ENCODE measurements at regions not wholly inside any gene's neighbourhood (a gene's known extent, or its start where the extent isn't known, plus 50 kb on each side); places are given as distances from the start of the nearest gene placed in this dataset.

DNA sequence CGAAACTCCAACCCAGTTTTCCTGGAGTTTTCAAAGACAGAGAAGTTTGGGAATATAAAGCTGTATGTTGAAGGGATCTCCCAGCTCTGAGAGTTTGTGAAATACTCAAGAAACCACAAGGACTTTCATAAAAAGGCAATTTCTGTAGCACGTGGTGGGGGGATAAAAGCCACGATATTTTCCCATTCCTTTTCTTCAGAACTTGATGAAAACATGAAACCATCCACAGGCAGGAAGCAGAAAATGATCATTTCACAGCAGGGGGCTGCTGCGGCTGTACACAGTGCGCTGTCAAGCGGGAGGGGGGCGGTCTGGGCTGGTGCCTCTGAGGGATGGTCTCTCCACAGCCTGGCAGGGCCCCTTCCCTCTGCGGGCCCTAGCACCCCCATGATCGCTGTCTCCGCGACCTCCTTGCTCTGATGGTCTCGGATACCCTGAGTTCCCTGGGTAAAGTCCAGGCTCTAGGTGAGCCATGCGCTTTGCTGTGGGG, 423.2 kb downstream of the MN1 start:
- Histone ChIP-seq H3K9ac (ENCODE audit: low read depth, low read length) (no peak overlapping the region), H3K9me3 (ENCODE audit: control insufficient read depth, insufficient read depth, low read length) (no peaks in the 10 kb centered on the region), H3K4me3 (ENCODE audit: low read depth, low read length) (no peak overlapping the region), H3K27me3 (ENCODE audit: control insufficient read depth, insufficient read depth, low read length) (no peaks in the 10 kb centered on the region), H3K27ac (ENCODE audit: low read depth, low read length) (no peak overlapping the region), H3K4me1 (ENCODE audit: control insufficient read depth, insufficient read depth, low read length) (peaks cover 10% of the 10 kb centered on the region; the same call in 1 of the 2 replicates), H3K36me3 (ENCODE audit: control insufficient read depth, insufficient read depth, low read length) (no peaks in the 10 kb centered on the region)

GRCh38 chr22:27378995-27379394, 422.6 kb downstream of the MN1 start:
- no peaks in the 10 kb centered on the region for H3K9me3 ChIP-seq (ENCODE audit: control insufficient read depth, insufficient read depth, low read length)
- H3K27ac ChIP-seq (ENCODE audit: low read depth, low read length): no peak overlapping the region
- no peaks in the 10 kb centered on the region for H3K27me3 ChIP-seq (ENCODE audit: control insufficient read depth, insufficient read depth, low read length)
- H3K4me3 ChIP-seq (ENCODE audit: low read depth, low read length): no peak overlapping the region
- H3K36me3 ChIP-seq (ENCODE audit: control insufficient read depth, insufficient read depth, low read length): no peaks in the 10 kb centered on the region
- H3K9ac ChIP-seq (ENCODE audit: low read depth, low read length): no peak overlapping the region
- peaks cover 10% of the 10 kb centered on the region; the same call in 1 of the 2 replicates for H3K4me1 ChIP-seq (ENCODE audit: control insufficient read depth, insufficient read depth, low read length)

DNA sequence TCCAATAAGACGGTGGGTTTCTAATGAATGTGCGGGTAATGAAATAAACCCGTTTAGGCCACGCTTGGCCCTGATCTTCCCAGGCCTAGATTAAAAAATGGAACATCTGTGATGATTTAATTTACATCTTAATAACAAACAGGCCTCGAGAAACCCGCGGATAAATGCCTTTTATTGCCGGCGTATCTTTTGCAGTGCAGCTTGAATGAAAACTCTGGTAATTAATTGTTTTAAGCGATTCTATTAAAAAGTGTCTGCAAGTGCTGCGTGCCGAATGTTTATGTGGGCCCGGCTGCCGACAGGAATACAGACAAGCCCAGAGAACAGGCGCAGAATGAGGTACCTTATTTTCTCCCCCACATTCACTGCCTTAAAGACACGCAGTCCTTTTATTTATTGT, 420.7 kb downstream of the MN1 start:
- H3K4me3 ChIP-seq (ENCODE audit: low read depth, low read length): no peak overlapping the region
- H3K36me3 ChIP-seq (ENCODE audit: control insufficient read depth, insufficient read depth, low read length): no peaks in the 10 kb centered on the region
- no peak overlapping the region for H3K9ac ChIP-seq (ENCODE audit: low read depth, low read length)
- no peaks in the 10 kb centered on the region for H3K9me3 ChIP-seq (ENCODE audit: control insufficient read depth, insufficient read depth, low read length)
- no peaks in the 10 kb centered on the region for H3K27me3 ChIP-seq (ENCODE audit: control insufficient read depth, insufficient read depth, low read length)
- peaks cover 10% of the 10 kb centered on the region; the same call in 1 of the 2 replicates for H3K4me1 ChIP-seq (ENCODE audit: control insufficient read depth, insufficient read depth, low read length)
- H3K27ac ChIP-seq (ENCODE audit: low read depth, low read length): no peak overlapping the region

- Histone ChIP-seq H3K36me3 (ENCODE audit: control insufficient read depth, insufficient read depth, low read length) (no peaks in the 10 kb centered on the region), H3K27me3 (ENCODE audit: control insufficient read depth, insufficient read depth, low read length) (no peaks in the 10 kb centered on the region), H3K27ac (ENCODE audit: low read depth, low read length) (no peak overlapping the region), H3K4me1 (ENCODE audit: control insufficient read depth, insufficient read depth, low read length) (peaks cover 10% of the 10 kb centered on the region; the same call in 1 of the 2 replicates), H3K9ac (ENCODE audit: low read depth, low read length) (no peak overlapping the region), H3K4me3 (ENCODE audit: low read depth, low read length) (no peak overlapping the region), H3K9me3 (ENCODE audit: control insufficient read depth, insufficient read depth, low read length) (no peaks in the 10 kb centered on the region)
These were observed 420.0 kb downstream of the MN1 start for GRCh38 chr22:27381552-27381951.

DNA sequence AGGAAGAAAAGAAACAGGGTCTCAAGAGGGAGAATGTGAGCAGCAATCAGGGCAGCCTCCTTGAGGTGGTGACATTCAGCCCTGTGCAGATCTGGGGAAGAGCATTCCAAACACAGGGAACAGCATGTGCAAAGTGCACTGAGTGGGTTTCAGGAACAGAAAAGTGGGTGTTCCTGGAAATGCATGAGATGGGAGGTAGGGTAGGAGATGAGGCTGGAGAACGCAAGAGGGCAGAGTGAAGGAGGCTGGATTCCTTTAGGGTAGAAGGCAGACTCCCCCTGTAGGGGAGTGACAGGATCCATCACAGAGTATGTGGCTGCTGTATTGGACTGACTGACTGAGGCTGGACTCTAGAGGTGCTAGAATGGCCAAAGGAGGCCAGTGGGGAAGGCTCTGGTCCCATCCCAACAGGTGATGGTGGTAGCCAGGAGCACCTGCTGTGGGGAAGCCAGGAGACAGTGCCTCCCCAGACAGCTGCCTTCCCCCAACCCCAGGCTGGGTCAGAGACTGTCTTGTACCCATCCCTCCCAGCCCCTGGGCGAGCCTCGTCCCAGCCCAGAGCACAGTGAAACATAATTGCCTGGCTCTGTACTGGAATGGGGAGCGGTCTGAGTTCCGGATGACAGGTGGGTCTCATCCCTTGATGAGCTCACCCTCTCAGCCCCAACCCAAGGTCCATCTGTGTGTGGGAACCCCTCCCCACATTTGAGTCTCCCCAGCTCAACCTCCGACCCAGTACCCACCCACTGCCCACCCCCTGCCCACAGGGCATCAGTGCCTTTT, 419.4 kb downstream of the MN1 start:
- no peak overlapping the region for H3K4me3 ChIP-seq (ENCODE audit: low read depth, low read length)
- H3K4me1 ChIP-seq (ENCODE audit: control insufficient read depth, insufficient read depth, low read length): peaks cover 10% of the 10 kb centered on the region; the same call in 1 of the 2 replicates
- no peaks in the 10 kb centered on the region for H3K27me3 ChIP-seq (ENCODE audit: control insufficient read depth, insufficient read depth, low read length)
- no peaks in the 10 kb centered on the region for H3K9me3 ChIP-seq (ENCODE audit: control insufficient read depth, insufficient read depth, low read length)
- H3K36me3 ChIP-seq (ENCODE audit: control insufficient read depth, insufficient read depth, low read length): no peaks in the 10 kb centered on the region
- H3K27ac ChIP-seq (ENCODE audit: low read depth, low read length): no peak overlapping the region
- no peak overlapping the region for H3K9ac ChIP-seq (ENCODE audit: low read depth, low read length)

GRCh38 chr22:27382947-27383346, 418.6 kb downstream of the MN1 start:
- peaks cover 8% of the 10 kb centered on the region; the same call in 1 of the 2 replicates for H3K4me1 ChIP-seq (ENCODE audit: control insufficient read depth, insufficient read depth, low read length)
- no peak overlapping the region for H3K9ac ChIP-seq (ENCODE audit: low read depth, low read length)
- no peaks in the 10 kb centered on the region for H3K27me3 ChIP-seq (ENCODE audit: control insufficient read depth, insufficient read depth, low read length)
- H3K36me3 ChIP-seq (ENCODE audit: control insufficient read depth, insufficient read depth, low read length): no peaks in the 10 kb centered on the region
- no peak overlapping the region for H3K27ac ChIP-seq (ENCODE audit: low read depth, low read length)
- no peak overlapping the region for H3K4me3 ChIP-seq (ENCODE audit: low read depth, low read length)
- H3K9me3 ChIP-seq (ENCODE audit: control insufficient read depth, insufficient read depth, low read length): no peaks in the 10 kb centered on the region

DNA sequence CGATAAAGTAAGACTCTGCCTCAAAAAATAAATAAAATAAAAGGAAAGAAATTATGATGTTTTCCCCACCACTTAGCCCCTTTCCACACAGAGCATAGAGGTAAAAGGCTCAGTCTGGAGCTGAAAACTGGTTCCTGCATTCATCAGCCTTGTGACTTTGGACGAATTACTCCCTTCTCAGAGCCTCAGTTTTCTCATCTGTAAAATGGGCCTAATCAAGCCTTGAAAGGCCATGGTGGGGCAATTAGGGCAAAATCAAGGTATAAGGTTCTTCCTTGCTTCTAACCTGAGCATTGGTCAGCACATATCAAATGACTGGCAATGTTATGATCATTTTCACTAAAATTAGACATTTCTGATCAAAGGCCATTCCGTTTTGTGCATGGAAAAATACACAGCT, 417.7 kb downstream of the MN1 start:
- Histone ChIP-seq H3K9me3 (ENCODE audit: control insufficient read depth, insufficient read depth, low read length) (no peaks in the 10 kb centered on the region), H3K4me3 (ENCODE audit: low read depth, low read length) (no peak overlapping the region), H3K9ac (ENCODE audit: low read depth, low read length) (no peak overlapping the region), H3K36me3 (ENCODE audit: control insufficient read depth, insufficient read depth, low read length) (no peaks in the 10 kb centered on the region), H3K27me3 (ENCODE audit: control insufficient read depth, insufficient read depth, low read length) (no peaks in the 10 kb centered on the region), H3K4me1 (ENCODE audit: control insufficient read depth, insufficient read depth, low read length) (peaks cover 4% of the 10 kb centered on the region; the same call in 1 of the 2 replicates), H3K27ac (ENCODE audit: low read depth, low read length) (no peak overlapping the region)

DNA sequence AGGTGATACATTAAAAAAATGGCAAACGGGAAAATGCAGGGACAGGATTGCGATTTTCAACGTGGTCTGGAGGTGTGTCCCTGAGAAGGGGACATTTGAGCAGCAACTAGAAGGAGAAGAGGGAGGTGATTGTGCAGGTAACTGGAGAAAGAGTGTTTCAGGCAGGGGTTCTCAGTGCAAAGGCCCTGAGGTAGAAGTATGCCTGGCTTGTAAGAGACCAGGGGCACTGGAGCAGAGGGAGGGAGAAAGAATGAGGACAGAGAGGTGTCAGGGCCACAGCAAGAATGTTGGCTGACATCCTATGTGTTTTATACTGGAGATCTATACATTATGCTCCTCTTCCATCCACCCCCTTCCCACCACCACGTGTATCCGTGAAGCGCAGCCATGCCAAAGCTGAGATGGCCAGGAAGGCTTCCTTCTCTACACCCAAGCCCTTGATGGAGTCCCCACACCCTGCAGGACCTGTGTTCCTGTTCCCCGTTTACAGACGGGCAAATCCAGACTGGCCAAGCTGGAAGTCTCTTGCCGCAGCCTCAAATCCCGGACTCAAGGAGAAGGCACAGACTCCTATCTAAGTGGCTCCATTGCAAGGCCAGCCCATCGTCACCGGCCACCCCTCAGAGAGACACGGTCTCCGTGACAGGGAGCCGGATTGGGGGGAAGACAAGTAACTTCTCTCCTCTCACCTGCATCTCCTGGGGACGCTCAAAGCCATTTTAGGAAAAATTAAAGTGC, 416.1 kb downstream of the MN1 start:
- Histone ChIP-seq H3K9ac (ENCODE audit: low read depth, low read length) (no peak overlapping the region), H3K9me3 (ENCODE audit: control insufficient read depth, insufficient read depth, low read length) (no peaks in the 10 kb centered on the region), H3K4me3 (ENCODE audit: low read depth, low read length) (no peak overlapping the region), H3K36me3 (ENCODE audit: control insufficient read depth, insufficient read depth, low read length) (no peaks in the 10 kb centered on the region), H3K27ac (ENCODE audit: low read depth, low read length) (no peak overlapping the region), H3K4me1 (ENCODE audit: control insufficient read depth, insufficient read depth, low read length) (peaks cover 4% of the 10 kb centered on the region; the same call in 1 of the 2 replicates), H3K27me3 (ENCODE audit: control insufficient read depth, insufficient read depth, low read length) (no peaks in the 10 kb centered on the region)

DNA sequence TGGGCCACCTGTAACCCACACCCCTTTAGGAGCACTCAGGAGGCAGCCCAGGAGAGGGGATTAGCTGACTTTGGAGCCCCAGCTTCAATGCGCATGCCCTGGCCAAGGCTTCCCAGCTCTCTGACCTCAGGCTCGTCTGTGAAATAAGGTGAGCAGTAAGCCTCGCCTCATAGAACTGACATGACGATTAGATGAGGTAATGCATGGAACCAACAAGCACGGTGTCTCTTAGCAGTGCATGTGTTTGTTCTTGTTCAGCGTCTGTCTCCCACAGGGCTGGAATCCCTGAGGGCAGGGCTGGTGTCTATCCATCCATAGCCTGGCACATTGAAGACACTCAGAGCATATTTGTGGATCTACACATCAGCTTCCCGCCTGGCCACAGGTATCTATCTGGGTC, 415.4 kb downstream of the MN1 start:
- H3K27me3 ChIP-seq (ENCODE audit: control insufficient read depth, insufficient read depth, low read length): no peaks in the 10 kb centered on the region
- H3K9me3 ChIP-seq (ENCODE audit: control insufficient read depth, insufficient read depth, low read length): no peaks in the 10 kb centered on the region
- no peak overlapping the region for H3K9ac ChIP-seq (ENCODE audit: low read depth, low read length)
- H3K4me3 ChIP-seq (ENCODE audit: low read depth, low read length): no peak overlapping the region
- H3K4me1 ChIP-seq (ENCODE audit: control insufficient read depth, insufficient read depth, low read length): peaks cover 1% of the 10 kb centered on the region; the same call in 1 of the 2 replicates
- H3K27ac ChIP-seq (ENCODE audit: low read depth, low read length): no peak overlapping the region
- H3K36me3 ChIP-seq (ENCODE audit: control insufficient read depth, insufficient read depth, low read length): no peaks in the 10 kb centered on the region

DNA sequence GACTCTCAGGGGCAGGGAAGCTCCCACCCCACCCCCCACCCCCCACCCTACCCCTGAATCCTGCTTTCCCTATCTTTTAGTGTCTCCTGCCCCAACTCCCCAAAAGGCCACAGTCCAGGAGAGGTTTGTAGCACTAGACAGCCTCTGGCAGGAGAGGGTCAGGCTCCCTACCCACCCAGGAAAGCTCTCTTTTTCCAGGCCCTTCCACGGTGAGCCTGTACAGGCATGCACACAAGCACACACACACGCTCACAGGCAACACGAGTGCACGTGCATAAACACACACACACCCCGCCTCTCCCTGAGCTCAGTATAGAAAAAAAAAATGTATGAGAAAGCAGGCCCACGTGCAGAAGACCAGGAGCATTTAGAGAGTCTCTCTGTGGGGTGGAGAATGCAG, 414.0 kb downstream of the MN1 start:
- Histone ChIP-seq H3K9me3 (ENCODE audit: control insufficient read depth, insufficient read depth, low read length) (no peaks in the 10 kb centered on the region), H3K36me3 (ENCODE audit: control insufficient read depth, insufficient read depth, low read length) (no peaks in the 10 kb centered on the region), H3K27me3 (ENCODE audit: control insufficient read depth, insufficient read depth, low read length) (no peaks in the 10 kb centered on the region), H3K9ac (ENCODE audit: low read depth, low read length) (no peak overlapping the region), H3K4me1 (ENCODE audit: control insufficient read depth, insufficient read depth, low read length) (no peaks in the 10 kb centered on the region), H3K27ac (ENCODE audit: low read depth, low read length) (no peak overlapping the region), H3K4me3 (ENCODE audit: low read depth, low read length) (no peak overlapping the region)

GRCh38 chr22:27388090-27388600, 413.4 kb downstream of the MN1 start:
- Histone ChIP-seq H3K4me3 (ENCODE audit: low read depth, low read length) (no peak overlapping the region), H3K36me3 (ENCODE audit: control insufficient read depth, insufficient read depth, low read length) (no peaks in the 10 kb centered on the region), H3K4me1 (ENCODE audit: control insufficient read depth, insufficient read depth, low read length) (no peaks in the 10 kb centered on the region), H3K27ac (ENCODE audit: low read depth, low read length) (no peak overlapping the region), H3K9me3 (ENCODE audit: control insufficient read depth, insufficient read depth, low read length) (no peaks in the 10 kb centered on the region), H3K27me3 (ENCODE audit: control insufficient read depth, insufficient read depth, low read length) (no peaks in the 10 kb centered on the region), H3K9ac (ENCODE audit: low read depth, low read length) (no peak overlapping the region)

Data from HUES48 (cell line).